Upper lobe of right lung (tissue), 1 donor: ENCODE measurements at regions not wholly inside any gene's neighbourhood (a gene's known extent, or its start where the extent isn't known, plus 50 kb on each side); places are given as distances from the start of the nearest gene placed in this dataset.
"Not testable (repeated sequence)": the region's sequence is repeated elsewhere in the genome, so short reads cannot be mapped to it uniquely, and the experiment has no call there.

ENCODE experiments used
- ATAC-seq: fragments of 200-7000 bp; cut with Tn5 transposase; one replicate; pipeline ENCODE4 v1.9.1; 2020; ENCODE audit warnings: mild to moderate bottlenecking, moderate library complexity
- DNase-seq: peaks from one replicate; pipeline ENCODE4 v3.0.0-alpha.2; 2020
- H3K27ac ChIP-seq: fragments of 200-600 bp; one replicate; pipeline ENCODE4 v1.8.0; 2022
- H3K27me3 ChIP-seq: fragments of 200-600 bp; one replicate; pipeline ENCODE4 v1.8.0; 2022; ENCODE audit warnings: mild to moderate bottlenecking
- H3K36me3 ChIP-seq: fragments of 200-600 bp; one replicate; pipeline ENCODE4 v1.8.0; 2022
- H3K4me1 ChIP-seq: fragments of 200-600 bp; one replicate; pipeline ENCODE4 v1.8.0; 2022
- H3K4me3 ChIP-seq: fragments of 200-600 bp; one replicate; pipeline ENCODE4 v1.8.0; 2022; ENCODE audit warnings: mild to moderate bottlenecking
- H3K9me3 ChIP-seq: fragments of 200-600 bp; one replicate; pipeline ENCODE4 v1.8.0; 2022
- CTCF ChIP-seq: fragments of 200-600 bp; IDR thresholded peaks from one replicate; pipeline ENCODE4 v1.8.0; 2022; ENCODE audit warnings: antibody characterized with exemption
- intact Hi-C: fragments of 100-400 bp; cut with DNase I; formaldehyde crosslinking; loops from one replicate; pipeline ENCODE4 v1.11.0; 2022
- donor health status: DM: no; HTN: yes; CAD: no; lungs with severe emphysema.

GRCh38 chr5:16987776-16988175 is 51.7 kb upstream of the MYO10 start:
- Histone ChIP-seq H3K4me1 (no peaks in the 10 kb centered on the region), H3K27me3 (no peaks in the 10 kb centered on the region), H3K4me3 (no peak overlapping the region), H3K9me3 (no peaks in the 10 kb centered on the region), H3K27ac (no peak overlapping the region), H3K36me3 (no peaks in the 10 kb centered on the region)
- intact Hi-C loops: no loop called here
- DNase-seq (no peak), ATAC-seq (no peak)
- no peak for TF ChIP-seq CTCF

GRCh38 chr5:16990817-16991520 is 54.9 kb upstream of the MYO10 start:
- ATAC-seq, H3K27ac ChIP-seq, DNase-seq, H3K36me3 ChIP-seq, intact Hi-C loops, H3K9me3 ChIP-seq, H3K27me3 ChIP-seq, H3K4me3 ChIP-seq, H3K4me1 ChIP-seq: not testable (repeated sequence)

GRCh38 chr5:16992006-16992405 is 55.9 kb upstream of the MYO10 start:
- intact Hi-C loops: no loop called here
- H3K36me3 ChIP-seq: no peaks in the 10 kb centered on the region
- no peak overlapping the region for H3K27ac ChIP-seq
- TF ChIP-seq CTCF: no peak
- H3K9me3 ChIP-seq: no peaks in the 10 kb centered on the region
- no peak overlapping the region for H3K4me3 ChIP-seq
- ATAC-seq: no peak
- H3K27me3 ChIP-seq: no peaks in the 10 kb centered on the region
- peaks cover 9% of the 10 kb centered on the region for H3K4me1 ChIP-seq
- DNase-seq: no peak

- Histone ChIP-seq H3K4me3 (no peak overlapping the region), H3K36me3 (no peaks in the 10 kb centered on the region), H3K27ac (no peak overlapping the region), H3K27me3 (no peaks in the 10 kb centered on the region), H3K9me3 (no peaks in the 10 kb centered on the region), H3K4me1 (peaks cover 9% of the 10 kb centered on the region)
- DNase-seq (no peak), ATAC-seq (no peak)
- TF ChIP-seq CTCF: no peak
- intact Hi-C loops: no loop called here
These were observed 56.4 kb upstream of the MYO10 start for GRCh38 chr5:16992444-16992843.

GRCh38 chr5:16994565-16994964 is 58.5 kb upstream of the MYO10 start:
- no peak overlapping the region for H3K4me3 ChIP-seq
- no peak for TF ChIP-seq CTCF
- peaks cover 9% of the 10 kb centered on the region for H3K4me1 ChIP-seq
- DNase-seq (no peak), ATAC-seq (no peak)
- no peaks in the 10 kb centered on the region for H3K9me3 ChIP-seq
- intact Hi-C loops: no loop called here
- no peak overlapping the region for H3K27ac ChIP-seq
- no peaks in the 10 kb centered on the region for H3K27me3 ChIP-seq
- no peaks in the 10 kb centered on the region for H3K36me3 ChIP-seq

GRCh38 chr5:16995372-16995771 is 59.3 kb upstream of the MYO10 start:
- H3K4me1 ChIP-seq: peaks cover 9% of the 10 kb centered on the region
- H3K9me3 ChIP-seq: no peaks in the 10 kb centered on the region
- H3K36me3 ChIP-seq: no peaks in the 10 kb centered on the region
- no peak for ATAC-seq
- TF ChIP-seq CTCF: no peak
- no peak overlapping the region for H3K4me3 ChIP-seq
- H3K27me3 ChIP-seq: no peaks in the 10 kb centered on the region
- no peak for DNase-seq
- no peak overlapping the region for H3K27ac ChIP-seq
- intact Hi-C loops: no loop called here
